GM12864 (cell line): ENCODE measurements at regions not wholly inside any gene's neighbourhood (a gene's known extent, or its start where the extent isn't known, plus 50 kb on each side); places are given as distances from the start of the nearest gene placed in this dataset.

Source experiments
- DNase-seq: peaks from one replicate; pipeline ENCODE4 v3.0.0-alpha.2; 2011; ENCODE audit warnings: low read depth
- H3K4me3 ChIP-seq: 2 replicates; pipeline ENCODE4 v1.5.1; 2011; ENCODE audit warnings: mild to moderate bottlenecking, low read depth, low read length, control low read depth
- CTCF ChIP-seq: IDR thresholded peaks from 2 replicates; pipeline ENCODE4 v1.5.1; 2011; ENCODE audit warnings: low read depth, mild to moderate bottlenecking, moderate library complexity, low read length, control low read depth, inconsistent platforms; ENCODE audit errors: missing control alignments

- DNase-seq = no peak
- H3K4me3 ChIP-seq = no peak overlapping the region
- TF ChIP-seq CTCF = no peak
Observed at GRCh38 chr1:233540816-233541215, 73.1 kb upstream of the KCNK1 start.

GRCh38 chr1:233543338-233544255 lies 70.3 kb upstream of the KCNK1 start:
- no peak for DNase-seq
- no peak for TF ChIP-seq CTCF
- no peak overlapping the region for H3K4me3 ChIP-seq

GRCh38 chr1:233544304-233544703 lies 69.6 kb upstream of the KCNK1 start:
- H3K4me3 ChIP-seq = no peak overlapping the region; the same call in 1 of the 2 replicates
- no peak for DNase-seq
- TF ChIP-seq CTCF = no peak

GRCh38 chr1:233547726-233548125 lies 66.2 kb upstream of the KCNK1 start:
- DNase-seq = no peak
- H3K4me3 ChIP-seq = no peak overlapping the region
- no peak for TF ChIP-seq CTCF

GRCh38 chr1:233549404-233549803 lies 64.5 kb upstream of the KCNK1 start:
- no peak for TF ChIP-seq CTCF
- H3K4me3 ChIP-seq = no peak overlapping the region
- DNase-seq = no peak

GRCh38 chr1:233549917-233550316 lies 64.0 kb upstream of the KCNK1 start:
- DNase-seq = no peak
- TF ChIP-seq CTCF = no peak
- H3K4me3 ChIP-seq = no peak overlapping the region

GRCh38 chr1:233554037-233554436 lies 59.9 kb upstream of the KCNK1 start:
- no peak for TF ChIP-seq CTCF
- no peak overlapping the region for H3K4me3 ChIP-seq
- no peak for DNase-seq
